WI38 (cell line): ENCODE measurements at regions not wholly inside any gene's neighbourhood (a gene's known extent, or its start where the extent isn't known, plus 50 kb on each side); places are given as distances from the start of the nearest gene placed in this dataset.

Source experiments
- H3K4me3 ChIP-seq: 2 replicates; pipeline ENCODE4 v1.5.1; 2011; ENCODE audit warnings: low read depth, mild to moderate bottlenecking, control low read depth, low read length
- CTCF ChIP-seq: IDR thresholded peaks from 2 replicates; pipeline ENCODE4 v1.5.1; 2012; ENCODE audit warnings: low read depth, mild to moderate bottlenecking, control low read depth, low read length

- no peak for TF ChIP-seq CTCF
- no peak overlapping the region for H3K4me3 ChIP-seq
Observed at GRCh38 chr4:126708716-126709115, 924.0 kb upstream of the INTU start.

GRCh38 chr4:126710935-126711334, 921.8 kb upstream of the INTU start:
- TF ChIP-seq CTCF, result no peak
- no peak overlapping the region for H3K4me3 ChIP-seq

GRCh38 chr4:126715067-126715466, 917.7 kb upstream of the INTU start:
- no peak overlapping the region for H3K4me3 ChIP-seq
- no peak for TF ChIP-seq CTCF

DNA sequence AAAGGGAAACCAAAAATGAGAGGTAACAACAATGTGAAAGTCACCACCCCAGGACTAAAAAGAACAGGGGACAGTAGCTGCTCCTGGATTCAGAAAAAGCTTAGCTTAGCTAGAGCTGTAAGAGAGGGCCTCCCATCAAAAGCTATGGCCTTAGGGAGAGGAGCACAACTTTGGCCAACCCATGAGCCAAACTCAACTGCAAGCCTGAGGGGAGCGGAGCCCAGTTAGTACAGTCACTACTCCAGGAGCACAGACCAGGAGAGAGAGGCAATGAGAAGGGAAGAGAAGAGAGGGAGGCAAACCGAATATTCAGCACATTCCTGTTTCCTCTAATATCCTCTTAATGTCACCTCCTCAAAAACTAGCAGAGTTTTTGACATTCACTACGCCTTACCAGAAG, 917.1 kb upstream of the INTU start:
- H3K4me3 ChIP-seq, result no peak overlapping the region
- no peak for TF ChIP-seq CTCF

DNA sequence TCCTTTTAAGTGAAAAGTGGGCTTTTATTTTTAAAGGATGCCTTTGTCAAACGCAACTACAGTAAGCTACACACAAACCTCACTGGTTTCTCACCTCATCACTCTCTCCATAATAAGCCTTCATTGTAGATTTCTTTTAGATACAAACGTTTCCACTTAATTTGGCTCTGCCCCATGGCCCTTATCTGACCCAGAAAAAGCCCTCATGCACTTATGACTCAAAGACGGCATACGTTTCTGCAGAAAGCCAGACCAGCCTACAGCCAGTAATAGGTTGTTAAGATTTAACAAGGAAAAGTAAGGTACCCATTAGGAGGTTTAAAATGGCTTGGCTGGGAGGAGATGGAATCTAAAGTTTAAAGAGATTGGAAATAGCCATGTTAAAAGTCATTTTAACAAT, 914.6 kb upstream of the INTU start:
- TF ChIP-seq CTCF, result no peak
- no peak overlapping the region for H3K4me3 ChIP-seq

DNA sequence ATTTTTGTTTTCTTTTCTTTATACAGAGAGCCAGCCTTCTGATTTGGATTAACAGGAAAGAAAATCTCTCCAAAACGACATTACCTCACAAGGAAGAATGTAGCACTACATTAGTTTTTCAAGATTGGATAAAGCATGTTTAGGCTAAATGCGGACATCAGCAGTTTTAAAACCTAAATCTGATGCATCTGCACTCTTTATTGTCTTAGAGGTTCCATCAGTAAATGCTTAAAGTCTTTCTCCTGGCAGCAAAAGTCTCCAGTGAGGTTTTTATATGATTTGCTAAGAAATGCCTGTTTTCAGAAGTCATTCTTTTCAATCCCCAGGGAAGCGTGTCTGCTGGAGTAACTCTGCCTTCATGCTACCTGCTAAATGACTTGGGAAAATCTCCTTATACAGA, 912.9 kb upstream of the INTU start:
- no peak for TF ChIP-seq CTCF

GRCh38 chr4:126725906-126726305, 906.9 kb upstream of the INTU start:
- H3K4me3 ChIP-seq, result no peak overlapping the region
- TF ChIP-seq CTCF, result no peak

More for the DNA sequence above, 912.9 kb upstream of the INTU start:
- H3K4me3 ChIP-seq, result no peak overlapping the region

GRCh38 chr4:126727461-126727860, 905.3 kb upstream of the INTU start:
- no peak overlapping the region for H3K4me3 ChIP-seq
- no peak for TF ChIP-seq CTCF
